GM18951 (cell line): ENCODE measurements at regions not wholly inside any gene's neighbourhood (a gene's known extent, or its start where the extent isn't known, plus 50 kb on each side); places are given as distances from the start of the nearest gene placed in this dataset.

ENCODE experiments used
- POLR2A ChIP-seq: IDR thresholded peaks from 4 replicates; pipeline ENCODE4 v1.6.1; 2011; ENCODE audit warnings: mild to moderate bottlenecking; ENCODE audit not compliant: insufficient read length, insufficient read depth; ENCODE audit errors: extremely low read depth
- in situ Hi-C: fragments of 300-500 bp; cut with MboI; formaldehyde crosslinking; loops from one replicate; pipeline ENCODE4 v1.12.0; 2022; ENCODE audit warnings: low sequenced_read_pairs, mixed read lengths, inconsistent platforms; ENCODE audit not compliant: unreplicated experiment

DNA sequence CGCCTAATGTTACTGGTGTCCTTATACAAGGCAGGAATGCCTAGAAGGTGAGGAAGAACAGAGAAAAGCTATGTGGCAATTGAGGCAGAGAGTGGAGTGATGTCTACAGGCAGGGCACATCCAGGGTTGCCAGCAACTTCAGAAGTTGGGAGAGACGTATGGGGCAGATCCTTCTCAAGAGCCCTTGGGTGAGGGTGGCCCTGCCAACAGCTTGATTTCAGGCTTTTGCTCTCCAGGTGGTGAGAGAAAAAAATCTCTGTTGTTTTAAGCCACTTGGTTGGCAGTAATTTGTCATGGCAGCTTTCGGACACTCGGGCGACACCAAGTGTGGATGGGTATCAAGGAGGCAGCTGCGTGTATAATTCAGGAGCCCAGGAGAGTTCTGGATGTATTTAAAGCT lies 217.4 kb upstream of the SMIM21 start:
- in situ Hi-C loops: no loop called here

DNA sequence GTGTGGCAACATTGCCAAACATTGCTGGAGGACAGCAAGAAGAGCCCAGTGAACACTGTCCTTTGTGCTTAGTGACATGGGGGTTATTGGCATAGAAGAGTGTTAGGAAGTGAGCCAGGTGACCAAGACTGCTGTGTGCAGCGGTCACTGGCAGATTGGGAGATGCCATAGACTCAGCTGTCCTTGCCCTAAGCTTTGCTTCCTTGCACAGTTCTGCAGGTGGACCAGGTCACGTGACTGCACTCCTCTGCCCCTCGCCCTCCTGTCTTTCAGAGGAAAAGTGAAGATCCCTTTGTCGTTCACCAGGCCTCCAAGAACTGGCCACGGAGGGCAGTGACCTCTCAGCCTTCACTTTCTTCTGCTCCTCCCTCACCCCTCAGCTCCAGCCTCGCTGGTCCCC lies 215.6 kb upstream of the SMIM21 start:
- in situ Hi-C loops: no loop called here
- no peak for TF ChIP-seq POLR2A

More for the DNA sequence above, 217.4 kb upstream of the SMIM21 start:
- TF ChIP-seq POLR2A: no peak

DNA sequence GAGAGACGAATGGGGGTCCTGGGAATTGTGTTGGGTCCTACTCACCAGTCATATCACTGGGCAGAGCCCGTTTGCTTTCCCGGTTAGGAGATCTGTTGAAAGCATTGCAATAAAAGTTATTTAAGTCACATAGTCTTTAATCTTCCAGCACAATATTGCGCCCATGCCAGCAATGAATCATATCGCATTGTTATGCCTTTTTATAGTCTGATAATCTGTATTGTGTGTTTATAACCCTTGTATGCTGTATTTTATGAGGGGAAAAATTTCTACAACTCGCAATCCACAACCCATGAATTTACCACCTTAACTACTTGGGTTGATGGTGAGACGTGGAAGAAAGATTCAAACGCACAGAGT lies 211.9 kb upstream of the SMIM21 start:
- in situ Hi-C loops: no loop called here

DNA sequence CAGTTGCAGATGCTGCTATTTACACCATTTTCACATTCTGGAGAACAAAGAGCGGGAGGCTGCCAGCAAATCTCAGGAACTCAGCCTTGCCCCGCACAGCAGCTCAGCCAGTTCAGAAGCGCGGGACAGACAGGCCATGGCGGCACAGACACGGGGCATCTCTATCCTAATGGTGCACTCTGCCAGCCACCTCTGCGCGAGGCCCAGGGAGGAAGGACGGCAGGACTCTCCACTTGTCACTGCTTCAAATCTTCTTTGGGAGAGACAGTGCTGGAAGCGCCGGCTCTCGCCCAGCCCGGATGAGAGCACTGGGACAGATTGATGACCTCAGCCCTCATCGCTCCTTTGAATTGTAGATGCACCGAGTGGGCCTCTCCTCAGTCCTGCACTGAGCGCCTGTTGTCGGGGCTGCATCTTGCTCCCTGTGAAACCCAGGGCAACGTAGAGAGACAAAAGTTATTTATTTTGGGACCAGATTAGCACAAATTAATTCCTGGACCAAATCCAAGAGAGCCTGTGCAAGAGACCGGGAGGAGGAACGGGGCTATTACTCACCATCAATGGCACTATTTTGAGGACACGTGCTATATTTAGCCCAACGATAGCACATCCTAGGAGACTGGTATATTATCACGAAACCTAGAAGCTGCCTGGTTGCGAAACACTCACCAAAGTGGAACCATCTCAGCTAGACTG lies 211.4 kb upstream of the SMIM21 start:
- TF ChIP-seq POLR2A: no peak
- in situ Hi-C loops: no loop called here

More for the DNA sequence above, 211.9 kb upstream of the SMIM21 start:
- no peak for TF ChIP-seq POLR2A

DNA sequence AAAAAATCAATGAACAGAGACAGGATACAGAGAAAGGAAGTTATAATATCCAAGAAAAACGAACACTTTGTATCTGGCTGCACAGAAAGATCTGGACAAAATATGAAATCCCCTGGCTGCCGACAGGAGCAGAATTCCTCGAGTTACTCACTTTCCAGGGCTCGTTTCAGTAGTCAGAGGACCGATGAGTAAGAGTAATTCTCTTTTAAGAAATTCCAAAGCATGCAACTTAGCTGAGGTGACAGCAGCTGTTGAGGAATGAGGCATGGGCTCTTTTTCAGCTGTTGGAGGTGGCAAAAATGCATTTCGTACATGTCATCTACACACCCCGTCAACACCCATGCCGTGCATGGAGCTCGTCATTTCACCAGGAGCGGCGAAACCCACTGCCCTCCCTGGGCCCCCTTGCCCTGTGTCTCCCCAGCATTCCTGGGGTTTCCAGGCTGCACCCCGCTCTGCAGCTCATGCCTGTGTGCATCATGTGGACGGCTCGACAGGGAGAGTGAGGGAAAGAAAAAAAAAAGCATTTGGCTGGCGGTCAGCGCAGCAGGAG lies 210.8 kb upstream of the SMIM21 start:
- in situ Hi-C loops: no loop called here
- no peak for TF ChIP-seq POLR2A

DNA sequence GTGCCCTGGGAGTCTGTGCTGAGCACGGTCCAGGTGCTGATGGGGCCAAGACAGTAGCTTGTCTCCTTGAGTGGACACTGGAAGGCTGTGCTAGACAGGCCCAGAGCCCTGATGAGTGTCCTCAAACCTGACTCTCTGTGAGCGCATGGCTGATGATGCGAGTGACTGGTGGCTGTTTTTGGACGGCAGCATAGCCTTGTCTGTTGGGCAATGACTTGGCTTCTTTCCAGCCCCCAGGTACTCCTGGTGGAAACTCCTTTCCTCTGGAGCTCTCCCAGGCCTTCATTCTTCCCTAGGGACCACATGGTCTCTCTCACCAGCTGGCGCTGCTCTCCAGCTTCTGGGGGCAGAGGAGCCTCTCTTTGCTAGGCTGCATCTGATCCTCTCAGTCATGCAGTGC lies 207.6 kb upstream of the SMIM21 start:
- in situ Hi-C loops: no loop called here
- no peak for TF ChIP-seq POLR2A

DNA sequence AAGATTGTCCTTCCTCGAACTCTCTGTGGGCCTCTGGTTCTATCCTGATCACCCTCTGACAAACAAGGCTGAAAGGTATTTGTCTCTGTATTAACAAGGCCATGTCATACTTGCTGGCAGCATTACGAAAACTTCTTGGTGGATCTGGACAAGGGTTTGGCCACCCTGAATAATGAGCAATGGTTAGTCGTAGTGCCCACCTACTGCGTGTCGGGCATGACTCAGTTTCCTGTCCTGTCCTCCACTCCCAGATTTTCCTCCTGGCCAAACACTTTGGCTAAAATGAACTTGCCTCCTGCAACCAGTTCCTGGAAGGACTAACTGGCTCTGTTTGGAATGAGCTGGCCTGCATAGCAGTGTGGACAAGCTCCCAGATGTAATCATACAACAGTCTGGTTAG lies 198.5 kb upstream of the SMIM21 start:
- in situ Hi-C loops: no loop called here
- no peak for TF ChIP-seq POLR2A

DNA sequence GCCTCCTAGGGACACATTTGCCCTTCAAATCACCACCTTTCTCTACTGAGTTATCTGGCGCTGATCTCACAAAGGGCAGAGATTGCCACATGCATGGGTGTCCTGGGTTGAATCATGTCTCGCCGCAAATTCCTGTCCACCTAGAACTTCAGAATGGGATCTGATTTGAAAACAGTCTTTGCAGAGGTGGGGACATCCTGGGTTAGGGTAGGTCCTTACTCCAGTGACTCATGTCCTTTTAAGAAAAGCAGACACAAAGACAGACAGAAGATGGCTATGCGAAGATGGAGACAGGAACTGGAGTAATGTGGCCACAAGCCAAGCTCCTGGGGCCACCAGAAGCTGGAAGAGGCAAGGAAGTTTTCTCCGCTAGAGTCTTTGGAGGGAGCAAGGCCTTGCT lies 197.4 kb upstream of the SMIM21 start:
- in situ Hi-C loops: no loop called here
- no peak for TF ChIP-seq POLR2A

DNA sequence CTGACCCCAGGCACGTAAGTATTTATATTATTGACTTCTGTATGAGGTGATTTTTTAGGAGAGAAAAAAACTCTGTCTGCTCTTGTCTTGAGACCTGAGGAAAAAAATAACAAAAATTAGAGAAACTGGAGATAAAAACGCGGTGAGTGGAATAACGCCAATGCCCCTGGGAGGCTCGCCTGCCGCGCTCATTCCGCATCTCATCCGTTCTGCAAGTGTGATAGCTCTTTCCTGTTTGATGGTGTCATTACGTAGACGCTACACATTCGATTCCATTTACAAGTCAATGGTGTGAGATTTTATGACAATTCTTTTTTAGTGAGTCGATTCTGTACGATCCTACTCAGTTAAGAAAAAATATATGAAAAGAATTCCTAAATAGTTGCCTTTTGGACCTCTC lies 194.3 kb upstream of the SMIM21 start:
- TF ChIP-seq POLR2A: no peak
- in situ Hi-C loops: no loop called here

DNA sequence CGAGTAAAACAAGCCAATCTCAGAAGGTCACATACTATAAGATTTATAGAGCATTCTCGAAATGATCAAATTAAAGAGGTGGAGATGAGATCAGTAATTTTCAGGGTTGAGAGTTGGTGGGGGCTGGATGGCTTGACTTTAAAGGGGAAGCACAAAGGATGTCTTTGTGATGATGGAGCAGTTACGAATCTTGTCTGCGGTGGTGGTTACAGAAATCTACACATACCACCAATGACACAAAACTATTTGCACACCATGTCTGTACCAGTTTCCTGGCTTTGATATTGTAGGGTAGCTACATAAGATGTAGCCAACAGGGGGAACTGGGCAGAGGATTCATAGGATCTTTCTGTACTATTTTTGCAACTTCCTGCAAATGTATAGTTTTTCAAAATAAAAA lies 190.6 kb upstream of the SMIM21 start:
- no peak for TF ChIP-seq POLR2A
- in situ Hi-C loops: no loop called here

DNA sequence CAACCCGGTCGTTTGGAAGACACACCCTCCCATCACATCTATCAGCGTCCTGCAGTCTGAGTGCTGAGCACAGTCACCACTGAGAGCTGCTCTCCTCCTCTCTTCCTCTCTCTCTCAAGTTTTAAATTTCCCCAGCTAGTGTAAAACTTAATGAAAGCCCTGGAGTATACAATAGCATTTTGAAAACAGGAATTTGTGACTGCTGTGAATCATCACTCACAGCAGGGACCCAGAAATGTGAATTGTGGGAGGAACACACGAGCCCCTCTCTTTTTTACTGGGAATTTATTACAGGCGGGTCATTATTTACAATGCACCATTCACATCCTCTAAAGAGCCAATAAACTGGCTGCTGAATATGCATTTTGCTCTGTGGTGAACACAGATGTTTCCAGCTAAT lies 185.0 kb upstream of the SMIM21 start:
- in situ Hi-C loops: no loop called here
- TF ChIP-seq POLR2A: no peak

DNA sequence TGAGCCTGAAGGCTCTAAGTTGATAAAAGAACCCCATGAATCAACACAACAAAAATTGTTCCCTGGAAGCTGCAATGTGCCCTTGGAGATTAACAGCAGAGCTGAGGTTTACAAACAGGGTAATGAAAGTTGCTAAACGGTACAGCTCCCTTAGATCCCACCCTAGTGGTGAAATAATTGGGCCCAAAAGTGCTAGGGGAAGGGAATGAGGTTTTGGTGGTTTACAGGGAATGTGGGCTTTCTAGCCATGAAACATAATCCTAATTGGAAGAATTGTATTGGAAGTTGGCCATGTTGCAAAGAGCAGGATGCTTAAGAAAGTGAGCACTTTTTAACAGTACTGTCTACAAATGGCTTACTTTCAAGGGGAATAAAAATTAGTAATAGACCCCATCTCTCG lies 180.2 kb upstream of the SMIM21 start:
- in situ Hi-C loops: no loop called here
- TF ChIP-seq POLR2A: no peak

DNA sequence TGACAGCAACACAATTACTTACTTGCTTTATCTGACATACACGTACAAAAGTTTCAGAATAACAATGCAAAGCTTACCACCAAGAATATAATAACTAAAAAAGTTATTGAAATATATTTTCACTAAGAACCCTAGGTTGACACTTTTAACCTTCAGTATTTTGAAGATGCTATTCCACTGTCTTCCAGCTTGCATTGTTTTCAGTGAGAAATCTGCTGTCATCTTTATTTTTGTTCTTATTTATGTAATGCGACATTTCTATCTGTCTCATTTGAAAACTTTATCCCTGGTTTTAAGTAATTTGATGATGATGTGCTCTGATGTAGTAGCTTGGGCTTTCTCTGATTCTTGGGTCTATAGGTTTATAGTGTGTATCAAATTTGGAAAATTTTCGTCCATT lies 165.0 kb upstream of the SMIM21 start:
- in situ Hi-C loops: no loop called here
- TF ChIP-seq POLR2A: no peak

DNA sequence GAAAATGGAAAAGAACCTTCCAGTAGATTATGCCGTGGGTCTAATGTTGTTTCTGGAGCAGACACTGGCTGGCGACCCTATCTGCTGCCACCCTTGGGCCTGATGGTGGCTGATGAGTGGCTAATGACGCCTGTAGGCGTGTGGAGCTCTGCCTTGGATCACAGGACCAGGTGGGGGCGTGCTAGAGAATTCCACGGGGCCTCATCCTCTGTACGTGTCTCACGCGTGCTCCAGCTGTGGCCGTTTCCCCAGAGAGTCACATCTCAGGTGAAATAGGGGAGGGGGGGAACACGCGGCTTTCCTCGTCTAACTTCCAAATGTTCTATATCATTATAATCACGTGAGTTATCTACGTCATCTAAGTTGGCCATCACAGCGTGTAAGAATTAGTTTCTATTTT lies 160.9 kb upstream of the SMIM21 start:
- no peak for TF ChIP-seq POLR2A
- in situ Hi-C loops: no loop called here

DNA sequence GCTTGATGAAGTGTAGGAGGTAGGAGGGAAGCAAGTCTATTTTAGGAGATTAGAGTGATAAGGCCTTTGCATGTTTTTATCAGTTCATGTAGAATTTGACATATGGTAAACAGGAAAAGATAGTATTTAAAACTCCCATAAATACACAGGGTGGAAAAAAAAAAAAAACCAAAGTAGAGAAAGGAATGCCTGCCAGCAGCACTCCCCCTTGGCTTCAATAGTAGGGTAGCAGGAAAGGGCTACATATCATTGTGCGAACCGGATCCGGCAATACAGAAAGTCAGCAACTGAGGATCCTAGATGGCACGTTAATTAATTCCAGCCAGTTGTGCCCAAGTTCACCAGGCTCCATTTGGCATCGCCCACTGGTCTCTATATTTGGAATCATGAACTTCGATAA lies 159.6 kb upstream of the SMIM21 start:
- TF ChIP-seq POLR2A: no peak
- in situ Hi-C loops: no loop called here

DNA sequence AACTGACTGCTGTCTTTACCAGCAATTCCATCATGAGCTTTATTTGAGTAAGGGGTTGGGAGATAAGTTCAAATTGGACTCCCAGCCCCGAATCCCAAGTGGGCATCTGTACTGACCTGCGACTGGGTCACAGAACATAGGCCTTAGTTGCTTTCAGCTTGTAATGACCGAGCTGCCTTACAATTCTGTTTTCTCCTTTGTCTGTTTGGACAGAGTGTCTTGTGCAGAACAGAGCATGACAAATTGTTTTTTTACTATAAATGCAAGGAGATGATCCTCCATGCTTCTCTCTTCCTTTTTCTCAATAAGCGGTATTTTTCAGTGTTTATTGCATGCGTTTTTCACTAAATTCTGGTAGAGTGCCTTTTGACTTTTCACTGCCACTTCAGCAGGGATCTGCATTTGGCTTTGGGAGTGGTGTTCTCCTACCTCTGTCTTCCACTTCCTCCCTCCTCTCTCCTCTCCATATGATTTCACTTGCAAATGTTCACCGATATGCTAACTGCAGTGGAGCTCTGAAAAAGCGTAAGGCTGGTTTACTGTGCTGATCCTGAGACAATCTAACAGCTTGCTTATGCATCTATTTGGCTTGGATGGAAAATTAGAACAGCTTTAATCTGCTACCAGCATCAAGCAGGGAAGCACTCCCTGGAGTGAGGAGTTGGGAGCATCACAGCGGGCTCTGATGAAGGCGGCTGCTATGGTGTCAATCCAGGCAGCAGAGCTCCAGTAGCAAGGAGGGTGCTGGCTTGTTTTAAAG lies 158.8 kb upstream of the SMIM21 start:
- in situ Hi-C loops: no loop called here
- no peak for TF ChIP-seq POLR2A
